Ishikawa (cell line): ENCODE measurements at regions not wholly inside any gene's neighbourhood (a gene's known extent, or its start where the extent isn't known, plus 50 kb on each side); places are given as distances from the start of the nearest gene placed in this dataset.

Source experiments
- CEBPB ChIP-seq: IDR thresholded peaks from 2 replicates; pipeline ENCODE4 v1.6.1; 2012
- CREB1 ChIP-seq: IDR thresholded peaks from 2 replicates; pipeline ENCODE4 v1.6.1; 2012; ENCODE audit warnings: low read depth
- EGR1 ChIP-seq: IDR thresholded peaks from 2 replicates; pipeline ENCODE4 v1.6.1; 2012
- EP300 ChIP-seq: IDR thresholded peaks from 2 replicates; pipeline ENCODE4 v1.6.1; 2012; ENCODE audit warnings: borderline replicate concordance
- FOXM1 ChIP-seq: IDR thresholded peaks from 2 replicates; pipeline ENCODE4 v1.6.1; 2012; ENCODE audit warnings: low read depth, borderline replicate concordance
- NFIC ChIP-seq: IDR thresholded peaks from 2 replicates; pipeline ENCODE4 v1.6.1; 2012
- RAD21 ChIP-seq: IDR thresholded peaks from 2 replicates; pipeline ENCODE4 v1.6.1; 2012; ENCODE audit warnings: low read depth
- TAF1 ChIP-seq: IDR thresholded peaks from 2 replicates; pipeline ENCODE4 v1.6.1; 2012; ENCODE audit warnings: low read depth, mild to moderate bottlenecking
- TCF12 ChIP-seq: IDR thresholded peaks from 2 replicates; pipeline ENCODE4 v1.6.1; 2012; ENCODE audit warnings: low read depth
- TEAD4 ChIP-seq: IDR thresholded peaks from 2 replicates; pipeline ENCODE4 v1.6.1; 2012
- YY1 ChIP-seq: IDR thresholded peaks from 2 replicates; pipeline ENCODE4 v1.6.1; 2012; ENCODE audit warnings: low read depth
- ZBTB7A ChIP-seq: IDR thresholded peaks from 2 replicates; pipeline ENCODE4 v1.6.1; 2012; ENCODE audit warnings: low read depth
- TF ChIP-seq, protein P1 (sequence below): IDR thresholded peaks from 2 replicates; pipeline ENCODE4 v1.6.1; 2012; ENCODE audit warnings: low read depth, mild to moderate bottlenecking
- TF ChIP-seq, protein P2 (sequence below): IDR thresholded peaks from 2 replicates; pipeline ENCODE4 v1.6.1; 2012
- TF ChIP-seq, protein P3 (sequence below): IDR thresholded peaks from 2 replicates; pipeline ENCODE4 v1.6.1; 2012

DNA sequence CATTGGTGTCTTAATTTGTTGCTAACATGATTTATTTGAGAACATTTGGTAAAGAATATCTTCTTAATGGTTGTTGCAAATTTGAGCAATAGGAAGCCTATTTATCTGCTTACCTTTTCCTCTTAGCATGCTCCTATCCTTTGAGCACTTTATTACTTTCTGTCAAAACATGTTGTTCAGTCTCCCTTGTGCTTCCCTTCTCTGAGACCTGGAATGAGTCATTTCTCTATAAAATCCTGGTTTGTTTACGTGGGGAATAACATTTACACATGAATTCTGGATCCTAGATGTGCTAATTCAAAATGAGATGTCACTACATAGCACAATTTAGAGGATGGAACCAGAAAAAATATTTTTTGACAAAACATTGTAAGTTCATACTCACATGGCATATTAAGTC is 844.0 kb upstream of the LRFN5 start:
- TF ChIP-seq, protein P1, sequence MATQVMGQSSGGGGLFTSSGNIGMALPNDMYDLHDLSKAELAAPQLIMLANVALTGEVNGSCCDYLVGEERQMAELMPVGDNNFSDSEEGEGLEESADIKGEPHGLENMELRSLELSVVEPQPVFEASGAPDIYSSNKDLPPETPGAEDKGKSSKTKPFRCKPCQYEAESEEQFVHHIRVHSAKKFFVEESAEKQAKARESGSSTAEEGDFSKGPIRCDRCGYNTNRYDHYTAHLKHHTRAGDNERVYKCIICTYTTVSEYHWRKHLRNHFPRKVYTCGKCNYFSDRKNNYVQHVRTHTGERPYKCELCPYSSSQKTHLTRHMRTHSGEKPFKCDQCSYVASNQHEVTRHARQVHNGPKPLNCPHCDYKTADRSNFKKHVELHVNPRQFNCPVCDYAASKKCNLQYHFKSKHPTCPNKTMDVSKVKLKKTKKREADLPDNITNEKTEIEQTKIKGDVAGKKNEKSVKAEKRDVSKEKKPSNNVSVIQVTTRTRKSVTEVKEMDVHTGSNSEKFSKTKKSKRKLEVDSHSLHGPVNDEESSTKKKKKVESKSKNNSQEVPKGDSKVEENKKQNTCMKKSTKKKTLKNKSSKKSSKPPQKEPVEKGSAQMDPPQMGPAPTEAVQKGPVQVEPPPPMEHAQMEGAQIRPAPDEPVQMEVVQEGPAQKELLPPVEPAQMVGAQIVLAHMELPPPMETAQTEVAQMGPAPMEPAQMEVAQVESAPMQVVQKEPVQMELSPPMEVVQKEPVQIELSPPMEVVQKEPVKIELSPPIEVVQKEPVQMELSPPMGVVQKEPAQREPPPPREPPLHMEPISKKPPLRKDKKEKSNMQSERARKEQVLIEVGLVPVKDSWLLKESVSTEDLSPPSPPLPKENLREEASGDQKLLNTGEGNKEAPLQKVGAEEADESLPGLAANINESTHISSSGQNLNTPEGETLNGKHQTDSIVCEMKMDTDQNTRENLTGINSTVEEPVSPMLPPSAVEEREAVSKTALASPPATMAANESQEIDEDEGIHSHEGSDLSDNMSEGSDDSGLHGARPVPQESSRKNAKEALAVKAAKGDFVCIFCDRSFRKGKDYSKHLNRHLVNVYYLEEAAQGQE: no peak
- TF ChIP-seq NFIC (no peak), ZBTB7A (no peak), YY1 (no peak), RAD21 (no peak), EGR1 (no peak), CREB1 (no peak)
- TF ChIP-seq, protein P2, sequence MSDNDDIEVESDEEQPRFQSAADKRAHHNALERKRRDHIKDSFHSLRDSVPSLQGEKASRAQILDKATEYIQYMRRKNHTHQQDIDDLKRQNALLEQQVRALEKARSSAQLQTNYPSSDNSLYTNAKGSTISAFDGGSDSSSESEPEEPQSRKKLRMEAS: no peak
- TF ChIP-seq, protein P3, sequence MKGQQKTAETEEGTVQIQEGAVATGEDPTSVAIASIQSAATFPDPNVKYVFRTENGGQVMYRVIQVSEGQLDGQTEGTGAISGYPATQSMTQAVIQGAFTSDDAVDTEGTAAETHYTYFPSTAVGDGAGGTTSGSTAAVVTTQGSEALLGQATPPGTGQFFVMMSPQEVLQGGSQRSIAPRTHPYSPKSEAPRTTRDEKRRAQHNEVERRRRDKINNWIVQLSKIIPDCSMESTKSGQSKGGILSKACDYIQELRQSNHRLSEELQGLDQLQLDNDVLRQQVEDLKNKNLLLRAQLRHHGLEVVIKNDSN: no peak

- TF ChIP-seq, protein P2: no peak
- no peak for TF ChIP-seq TEAD4
- TF ChIP-seq RAD21: no peak
- TF ChIP-seq TCF12: no peak
Measured at GRCh38 chr14:40762177-40762576, 844.5 kb upstream of the LRFN5 start.

DNA sequence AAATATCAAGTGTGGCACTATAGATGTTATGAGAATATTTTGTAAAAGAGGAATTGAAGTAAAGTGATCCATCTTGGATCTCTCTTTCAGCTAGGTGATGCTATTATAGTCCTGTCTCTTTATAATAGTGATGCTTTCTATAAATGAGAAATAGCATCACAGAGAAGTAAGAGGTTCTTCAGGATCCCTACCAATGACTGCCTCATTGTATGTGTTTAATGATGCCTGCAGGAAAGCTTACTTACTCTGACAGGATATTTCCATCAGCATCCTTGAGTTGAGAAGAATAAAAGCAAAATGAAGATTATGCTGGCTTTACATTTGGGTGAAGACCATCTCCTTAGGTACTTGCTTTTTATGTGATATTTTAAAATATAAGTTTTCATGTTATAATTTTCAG is 846.0 kb upstream of the LRFN5 start:
- TF ChIP-seq TEAD4: no peak
- no peak for TF ChIP-seq ZBTB7A
- no peak for TF ChIP-seq NFIC
- no peak for TF ChIP-seq CREB1

DNA sequence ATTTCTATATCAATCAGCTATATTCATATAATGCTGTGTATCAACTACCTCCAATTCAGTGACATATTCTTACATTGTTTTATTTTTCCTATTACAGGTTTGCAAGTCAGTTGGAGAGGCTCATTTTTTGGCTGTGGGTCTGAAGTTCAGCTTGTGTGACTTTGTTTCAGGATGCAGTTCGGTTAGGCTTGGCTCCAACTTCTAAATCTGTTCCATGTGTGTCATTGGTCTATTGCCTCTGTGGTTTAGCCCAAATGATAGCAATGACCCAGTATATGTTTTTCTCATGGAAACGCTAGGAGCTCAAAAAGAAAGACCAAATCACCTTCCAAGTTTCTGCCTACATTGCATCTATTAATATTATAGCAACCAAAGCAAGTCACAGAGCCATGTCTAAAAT is 848.6 kb upstream of the LRFN5 start:
- TF ChIP-seq TCF12: no peak
- no peak for TF ChIP-seq TEAD4
- no peak for TF ChIP-seq TAF1
- no peak for TF ChIP-seq CEBPB
- TF ChIP-seq, protein P1: no peak
- no peak for TF ChIP-seq YY1
- no peak for TF ChIP-seq CREB1
- TF ChIP-seq ZBTB7A: no peak
- TF ChIP-seq FOXM1: no peak
- no peak for TF ChIP-seq EGR1
- TF ChIP-seq NFIC: no peak
- TF ChIP-seq, protein P3: no peak
- no peak for TF ChIP-seq EP300
- TF ChIP-seq, protein P2: no peak
- no peak for TF ChIP-seq RAD21

GRCh38 chr14:40757376-40757950 is 849.2 kb upstream of the LRFN5 start:
- no peak for TF ChIP-seq RAD21
- no peak for TF ChIP-seq ZBTB7A
- TF ChIP-seq EGR1: no peak
- no peak for TF ChIP-seq YY1
- no peak for TF ChIP-seq FOXM1
- no peak for TF ChIP-seq TAF1
- TF ChIP-seq, protein P2: no peak
- no peak for TF ChIP-seq EP300
- TF ChIP-seq, protein P1: no peak
- TF ChIP-seq TEAD4: no peak
